SKM-1 (cell line): ENCODE measurements at regions not wholly inside any gene's neighbourhood (a gene's known extent, or its start where the extent isn't known, plus 50 kb on each side); places are given as distances from the start of the nearest gene placed in this dataset.
"Not testable (repeated sequence)": the region's sequence is repeated elsewhere in the genome, so short reads cannot be mapped to it uniquely, and the experiment has no call there.

Source experiments
- DNase-seq: peaks from one replicate; lab custom pipeline; 2025; ENCODE audit not compliant: unreplicated experiment; lab: John Stamatoyannopoulos, UW

DNA sequence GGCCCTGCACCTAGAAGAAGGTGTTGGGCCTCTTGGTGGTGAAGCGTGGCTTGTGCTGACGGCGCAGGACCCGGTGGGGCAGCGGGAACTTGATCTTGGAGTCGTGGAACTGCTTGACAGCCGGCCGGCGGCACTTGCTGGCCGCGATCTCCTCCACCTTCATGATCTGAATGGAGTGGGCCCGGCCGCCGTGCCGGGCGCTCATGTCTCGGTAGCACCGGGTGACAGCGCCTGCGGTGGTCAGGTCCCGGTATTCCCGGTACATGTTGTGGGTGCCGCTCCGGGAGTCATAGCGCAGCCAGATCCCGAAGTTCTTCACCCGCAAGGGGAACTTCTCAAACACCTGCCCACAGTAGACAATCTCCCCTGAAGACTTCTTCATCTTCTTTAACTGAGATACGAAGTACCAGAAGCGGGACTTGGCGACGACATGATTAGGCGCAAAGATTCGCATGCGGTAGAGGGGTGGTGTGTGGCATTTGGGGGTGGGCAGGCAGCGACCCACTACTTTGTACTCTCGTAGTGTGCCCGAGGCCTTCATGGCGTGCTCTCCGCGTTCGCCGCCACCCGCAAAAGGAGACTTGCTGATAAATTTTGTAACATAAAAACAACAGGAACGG is 92.1 kb upstream of the MSH6 start:
- DNase-seq, result not testable (repeated sequence)

DNA sequence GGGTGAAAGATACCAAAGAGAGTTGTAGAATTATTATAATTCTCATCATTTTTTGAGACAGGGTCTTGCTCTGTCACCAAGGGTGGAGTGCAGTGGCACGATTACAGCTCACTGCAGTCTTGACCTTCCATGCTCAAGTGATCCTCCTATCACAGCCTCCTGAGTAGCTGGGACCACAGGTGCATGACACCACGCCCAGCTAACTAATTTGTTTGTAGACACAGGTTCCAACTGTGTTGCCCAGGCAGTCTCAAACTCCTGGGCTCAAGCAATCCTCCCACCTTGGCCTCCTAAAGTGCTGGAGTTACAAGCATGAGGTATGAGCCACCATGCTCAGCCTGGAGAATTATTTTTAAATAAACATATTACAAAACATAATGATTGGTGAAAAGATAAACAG is 92.8 kb upstream of the MSH6 start:
- DNase-seq, result no peak

DNA sequence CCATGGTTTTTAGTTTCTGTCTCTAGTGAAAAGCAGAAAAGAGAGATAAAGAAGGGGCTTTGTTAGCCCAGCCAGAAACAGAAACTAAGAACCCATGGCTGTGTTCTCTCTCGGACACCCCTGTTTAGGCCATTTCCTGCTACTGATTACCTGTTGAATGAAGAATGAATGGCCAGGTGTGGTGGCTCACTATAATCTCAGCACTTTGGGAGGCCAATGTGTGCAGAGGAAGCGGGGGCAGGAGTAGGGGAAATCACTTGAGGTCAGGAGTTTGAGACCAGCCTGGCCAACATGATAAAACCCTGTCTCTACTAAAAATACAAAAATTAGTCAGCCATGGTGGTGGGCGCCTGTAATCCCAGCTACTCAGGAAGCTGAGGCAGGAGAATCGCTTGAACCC is 93.8 kb upstream of the MSH6 start:
- DNase-seq, result not testable (repeated sequence)

DNA sequence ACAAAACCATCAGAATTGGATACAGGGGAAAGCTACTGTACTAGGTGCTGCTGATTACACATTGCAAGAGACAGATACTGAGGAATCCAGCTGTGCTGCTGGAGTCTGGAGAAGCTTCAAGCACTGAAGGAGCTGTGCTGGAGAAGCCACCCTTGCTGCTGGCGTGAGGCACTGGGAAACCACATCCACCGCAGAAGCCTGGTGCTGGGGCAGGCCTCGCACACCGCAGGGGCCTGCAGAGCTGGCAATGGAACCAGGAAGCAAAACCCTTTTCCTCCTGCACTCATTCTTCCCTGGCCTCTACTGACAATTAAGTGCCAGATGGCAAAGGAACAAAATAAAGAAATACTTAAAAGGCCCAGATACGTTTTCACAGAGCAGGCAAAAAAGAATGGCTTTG is 94.4 kb upstream of the MSH6 start:
- no peak for DNase-seq

DNA sequence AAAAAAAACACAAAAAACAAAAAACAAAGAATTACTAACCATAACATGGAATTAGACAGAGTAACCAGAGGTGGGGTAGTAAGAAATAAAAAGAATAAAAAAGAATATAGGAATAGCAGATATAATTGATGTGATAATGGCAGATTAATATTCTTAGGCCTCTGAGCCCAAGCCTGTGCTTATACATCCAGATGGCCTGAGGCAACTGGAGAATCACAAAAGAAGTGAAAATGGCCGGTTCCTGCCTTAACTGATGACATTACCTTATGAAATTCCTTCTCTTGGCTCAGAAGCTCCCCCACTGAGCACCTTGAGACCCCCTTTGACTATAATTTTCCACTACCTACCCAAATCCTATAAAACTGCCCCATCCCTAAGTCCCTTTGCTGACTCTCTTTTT is 95.1 kb upstream of the MSH6 start:
- DNase-seq, result no peak

DNA sequence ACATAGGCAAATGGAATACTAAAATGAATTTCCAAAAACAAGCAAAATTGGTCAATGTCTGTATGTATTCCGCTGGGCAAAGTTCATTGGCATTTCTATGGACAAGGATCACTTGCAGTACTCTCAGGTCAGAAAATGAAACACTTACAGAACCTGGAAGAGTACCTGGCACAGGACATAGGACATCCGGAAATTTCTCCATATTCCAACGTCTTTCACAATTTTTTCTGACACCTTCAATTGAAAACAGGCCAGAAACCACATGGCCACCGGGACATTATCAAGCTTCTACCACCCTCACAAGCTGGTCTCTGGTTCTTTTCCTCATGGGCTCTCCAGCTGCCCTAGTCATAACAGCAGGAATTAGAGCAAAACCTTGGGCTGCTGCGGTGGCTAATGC is 96.9 kb upstream of the MSH6 start:
- DNase-seq, result no peak

DNA sequence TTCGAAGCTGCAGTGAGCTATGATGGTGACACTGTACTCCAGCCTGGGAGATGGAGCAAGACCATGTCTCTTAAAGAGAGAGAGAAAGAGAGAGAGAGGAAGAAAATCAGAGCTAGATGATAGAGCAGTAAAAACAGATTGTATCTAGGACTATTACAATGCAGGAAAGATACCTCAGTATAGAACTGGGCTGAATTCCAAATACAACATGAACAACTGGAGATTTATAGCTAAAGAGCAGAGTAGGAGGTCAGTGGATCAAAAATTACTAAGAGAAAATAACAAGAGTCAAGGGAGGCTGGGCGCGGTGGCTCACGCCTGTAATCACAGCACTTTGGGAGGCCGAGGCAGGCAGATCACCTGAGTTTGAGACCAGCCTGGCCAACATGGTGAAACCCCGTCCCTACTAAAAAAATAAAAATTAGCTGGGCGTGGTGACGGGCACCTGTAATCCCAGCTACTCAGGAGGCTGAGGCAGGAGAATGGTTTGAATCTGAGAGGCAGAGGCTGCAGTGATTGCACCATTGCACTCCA is 100.7 kb upstream of the MSH6 start:
- DNase-seq, result no peak

DNA sequence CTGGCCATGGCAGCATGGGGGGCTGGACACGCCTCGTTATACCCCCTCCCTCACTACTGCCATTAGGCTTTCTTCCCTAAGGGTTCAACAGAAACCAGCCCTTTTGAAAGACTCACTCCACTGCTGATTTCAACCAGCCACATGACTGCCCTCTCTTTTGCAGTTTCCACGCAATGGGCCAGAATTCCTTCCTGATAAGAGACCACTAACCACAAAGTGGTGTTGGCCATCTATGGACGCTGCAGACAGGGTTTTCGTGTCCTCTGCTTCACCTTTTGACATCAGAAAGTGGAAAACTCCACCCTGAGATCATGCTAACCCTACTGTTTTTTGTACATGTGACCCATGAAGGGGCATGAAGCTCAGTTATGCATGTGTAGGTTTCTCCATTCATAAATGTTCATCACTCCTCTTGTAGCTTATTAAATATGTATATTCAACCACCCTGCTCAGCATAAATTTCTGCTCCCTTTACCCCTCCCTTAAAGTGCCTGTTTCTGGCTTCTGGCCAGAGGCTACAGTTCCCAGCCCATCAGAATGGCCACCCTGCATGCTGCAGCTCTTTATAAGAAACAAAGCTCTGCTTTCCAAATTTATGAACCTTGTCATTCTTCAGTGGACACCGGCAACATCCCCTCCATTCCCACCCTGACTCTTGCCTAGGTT is 105.6 kb upstream of the KCNK12 start:
- no peak for DNase-seq

DNA sequence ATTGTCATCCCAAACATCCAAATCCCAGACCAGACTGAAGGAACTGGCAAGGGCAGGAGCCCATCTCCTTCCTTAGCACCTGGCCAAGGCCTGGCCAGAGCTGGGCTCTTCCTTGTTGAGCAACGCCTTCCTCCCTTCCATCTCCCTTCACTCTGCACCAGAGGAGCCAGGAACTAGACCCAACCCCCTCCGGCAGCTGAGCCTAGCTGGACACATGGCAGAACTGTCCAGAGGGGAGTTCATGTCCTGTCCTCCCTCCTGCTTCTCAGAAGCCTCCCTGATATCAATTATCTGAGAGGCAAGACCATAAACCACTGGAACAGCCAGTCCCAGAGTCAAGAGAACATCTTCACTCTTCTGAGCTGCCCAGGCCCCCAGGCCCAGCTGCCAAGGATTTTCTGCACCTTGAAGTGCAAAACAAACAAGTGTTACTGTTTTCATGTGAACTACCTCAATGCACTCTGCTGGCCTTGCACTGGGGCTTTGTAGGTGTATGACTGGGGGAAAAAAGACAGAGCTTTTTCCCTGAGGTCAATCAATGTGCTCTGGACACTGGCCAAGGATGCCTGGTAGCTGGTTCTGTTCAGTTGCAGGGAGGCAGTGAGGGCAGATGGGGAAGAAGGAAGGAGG is 104.5 kb upstream of the KCNK12 start:
- no peak for DNase-seq

DNA sequence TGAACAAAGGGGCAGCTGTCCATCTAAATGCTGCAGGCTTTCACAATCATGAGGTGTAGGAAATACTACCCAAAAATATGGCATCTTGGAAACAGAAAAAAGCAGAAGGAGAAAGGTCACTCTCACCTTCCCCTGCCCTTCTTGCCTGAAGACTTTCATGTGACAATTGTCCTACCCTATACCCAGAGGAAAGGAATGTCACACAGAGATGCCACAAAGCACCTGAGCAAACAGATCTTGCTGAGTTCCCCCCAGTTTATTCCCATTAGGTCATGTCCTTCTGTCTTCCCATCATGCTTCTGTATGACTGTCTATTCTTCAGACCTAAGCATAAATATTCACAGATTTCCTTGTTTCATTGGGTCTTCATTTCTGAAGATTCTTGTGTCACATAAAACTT is 95.5 kb upstream of the KCNK12 start:
- DNase-seq, result no peak

DNA sequence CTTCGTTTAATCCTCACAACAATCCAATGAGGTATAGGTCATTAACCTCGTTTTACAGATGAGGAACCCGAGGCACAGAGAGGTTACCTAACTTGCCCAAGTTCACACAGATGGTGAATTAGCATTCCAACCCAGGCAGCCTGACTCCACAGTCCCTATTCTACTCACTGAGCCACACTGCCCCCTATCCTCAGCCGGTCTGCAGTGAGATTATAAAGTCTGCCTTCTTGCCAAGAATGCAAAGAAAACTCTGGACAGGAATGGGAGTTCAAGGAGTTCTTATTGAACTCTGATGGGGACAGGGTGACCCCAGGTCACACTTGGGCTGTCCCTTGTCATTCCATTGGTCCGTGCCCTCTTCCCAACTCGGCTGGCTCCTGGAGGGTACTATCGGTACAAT is 94.0 kb upstream of the KCNK12 start:
- DNase-seq, result no peak

DNA sequence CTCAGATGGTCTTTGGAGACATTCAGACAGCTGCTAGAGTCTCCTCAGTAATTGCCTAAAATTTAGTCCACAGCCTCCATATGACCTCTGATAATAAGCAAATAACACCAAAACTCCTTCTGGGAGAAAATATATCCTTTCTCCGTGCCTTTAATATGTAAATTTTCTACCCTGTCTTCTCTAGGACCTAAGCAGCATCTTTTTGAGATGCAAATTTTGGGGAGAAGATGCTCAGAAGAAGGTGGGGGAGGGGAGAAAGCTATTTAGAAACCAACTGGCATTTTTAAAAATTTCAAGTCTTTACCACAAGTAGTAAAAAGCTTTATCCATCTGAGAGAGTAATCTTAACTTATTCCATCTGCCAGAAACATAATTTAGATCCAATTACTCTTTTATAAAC is 91.8 kb upstream of the KCNK12 start:
- DNase-seq, result no peak

DNA sequence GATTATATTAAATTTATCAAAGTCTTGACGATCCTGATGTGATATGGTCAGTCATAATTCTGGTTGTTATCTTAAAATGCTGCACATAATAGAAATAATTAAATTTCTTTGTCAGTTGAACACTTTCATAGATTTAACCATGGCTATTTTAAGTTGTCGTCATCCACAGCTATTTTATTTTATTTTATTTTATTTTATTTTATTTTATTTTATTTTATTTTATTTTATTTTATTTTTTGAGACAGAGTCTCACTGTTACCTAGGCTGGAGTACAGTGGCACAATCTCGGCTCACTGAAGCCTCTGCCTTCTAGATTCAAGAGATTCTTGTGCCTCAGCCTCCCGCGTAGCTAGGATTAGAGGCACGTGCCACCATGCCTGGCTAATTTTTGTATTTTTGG is 90.5 kb upstream of the KCNK12 start:
- no peak for DNase-seq

DNA sequence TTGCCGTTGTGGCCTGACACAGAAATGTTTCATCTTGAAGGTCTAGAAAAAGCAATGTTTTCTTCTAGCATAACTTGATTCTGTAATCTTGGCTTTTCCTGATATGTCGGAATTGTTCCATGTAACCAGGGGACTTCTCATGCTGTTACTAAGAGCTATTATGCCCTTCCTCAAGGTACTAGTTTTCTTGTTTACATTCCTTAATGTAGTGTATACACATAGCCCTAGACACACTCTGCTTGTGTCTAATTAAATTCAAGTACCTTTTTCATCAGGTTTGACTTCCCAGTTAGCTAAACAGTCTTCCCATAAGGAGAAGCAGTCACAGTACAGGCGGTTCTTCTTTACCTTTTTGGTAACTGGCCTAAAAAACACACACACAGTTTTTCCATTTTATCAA is 89.4 kb upstream of the KCNK12 start:
- DNase-seq, result no peak

DNA sequence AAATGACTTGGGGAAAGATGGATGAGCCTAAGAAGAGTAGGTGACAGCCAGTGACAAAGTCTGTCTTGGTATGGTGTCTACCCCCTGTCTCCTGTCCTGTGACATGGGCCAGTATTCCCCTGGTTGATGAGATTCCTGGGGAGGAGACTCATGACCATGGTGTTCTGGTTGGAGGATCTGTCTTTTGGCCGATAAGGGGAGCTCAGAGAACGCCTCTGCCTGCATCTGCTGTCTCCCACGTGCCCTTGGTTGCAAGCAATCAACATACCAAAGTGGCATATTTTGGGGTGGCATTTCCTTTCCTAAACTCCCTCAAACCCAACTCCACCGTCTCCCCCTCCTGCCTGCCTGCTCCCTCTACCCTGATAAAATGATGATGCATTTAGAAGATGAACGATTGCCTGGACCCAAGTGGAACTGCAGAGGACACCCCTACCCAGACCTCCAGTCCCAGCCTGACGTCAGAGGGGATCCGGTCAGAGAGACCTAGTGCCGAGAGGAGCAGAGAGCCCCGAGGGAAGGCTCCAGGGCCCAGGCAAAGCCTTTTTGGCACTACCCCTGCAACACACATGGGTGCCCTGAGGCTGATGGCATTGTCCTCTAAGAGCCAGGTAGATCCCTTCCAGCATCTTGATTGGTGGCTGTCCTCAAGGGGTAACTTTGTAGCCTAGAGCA is 88.0 kb upstream of the KCNK12 start:
- no peak for DNase-seq

DNA sequence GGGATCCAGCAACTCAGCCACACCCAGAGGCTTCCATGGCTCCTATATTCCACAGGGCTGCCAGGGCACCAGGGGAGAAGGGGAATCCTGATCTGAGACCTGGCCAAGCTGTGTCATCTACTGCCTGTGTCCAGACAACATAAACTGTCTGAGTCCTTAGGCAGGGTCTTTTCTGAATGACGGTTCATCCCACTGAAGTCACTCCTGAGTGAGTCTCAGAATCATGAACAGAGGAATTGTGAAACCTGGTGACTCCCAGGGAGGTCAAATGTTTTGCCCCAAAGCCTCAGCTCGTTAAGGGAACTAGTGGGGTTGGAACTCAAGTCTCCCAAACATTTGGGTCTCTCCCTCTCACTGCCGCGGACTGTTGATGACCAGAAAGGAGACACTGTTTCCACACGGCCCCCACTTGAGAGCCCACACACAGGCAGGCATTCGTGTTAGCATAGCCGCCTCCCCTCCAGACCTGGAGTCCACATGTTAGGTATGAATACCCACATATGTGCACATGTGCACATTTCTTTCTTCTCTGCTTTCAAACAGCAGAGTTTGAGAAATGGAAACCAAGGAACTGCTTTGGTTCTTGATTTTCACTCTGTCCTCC is 87.2 kb upstream of the KCNK12 start:
- no peak for DNase-seq

DNA sequence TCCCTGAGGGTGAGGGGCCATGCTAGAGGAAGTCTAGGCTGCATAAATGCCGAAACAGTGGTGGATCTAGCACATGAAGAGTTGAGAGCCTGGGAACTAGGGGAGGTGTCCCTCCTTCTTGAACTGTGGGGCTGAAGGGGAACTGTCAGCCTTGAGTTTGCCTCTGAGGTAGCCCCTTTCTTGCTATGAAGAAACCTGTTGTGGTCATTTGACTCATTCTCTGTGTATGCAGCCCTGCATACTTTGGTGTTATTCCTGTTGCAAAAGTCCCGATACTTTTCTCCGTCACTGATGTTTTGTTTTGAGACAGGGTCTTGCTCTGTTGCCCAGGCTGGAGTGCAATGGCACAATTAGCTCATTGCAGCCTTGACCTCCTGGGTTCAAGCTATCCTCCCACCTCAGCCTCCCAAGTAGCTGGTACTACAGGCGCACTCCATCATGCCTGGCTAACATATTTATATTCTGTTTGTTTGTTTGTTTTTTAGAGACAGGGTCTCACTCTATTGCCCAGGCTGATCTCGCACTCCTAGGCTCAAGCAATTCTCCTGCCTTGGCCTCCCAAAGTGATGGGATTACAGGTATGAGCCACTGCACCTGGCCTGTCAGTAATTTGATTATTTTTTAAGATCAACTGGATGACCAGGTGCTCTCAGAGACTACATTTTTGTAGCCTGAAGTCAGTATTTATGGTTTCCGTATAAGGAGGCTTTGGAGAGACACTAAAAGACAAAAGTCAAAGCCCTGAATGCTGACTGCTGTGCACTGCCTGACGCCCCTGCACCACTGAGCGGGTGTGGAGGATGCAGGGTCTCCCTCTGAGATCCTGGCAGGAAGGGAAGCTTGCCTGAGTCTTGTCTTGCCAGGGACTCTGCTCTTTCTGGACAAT is 86.2 kb upstream of the KCNK12 start:
- no peak for DNase-seq

DNA sequence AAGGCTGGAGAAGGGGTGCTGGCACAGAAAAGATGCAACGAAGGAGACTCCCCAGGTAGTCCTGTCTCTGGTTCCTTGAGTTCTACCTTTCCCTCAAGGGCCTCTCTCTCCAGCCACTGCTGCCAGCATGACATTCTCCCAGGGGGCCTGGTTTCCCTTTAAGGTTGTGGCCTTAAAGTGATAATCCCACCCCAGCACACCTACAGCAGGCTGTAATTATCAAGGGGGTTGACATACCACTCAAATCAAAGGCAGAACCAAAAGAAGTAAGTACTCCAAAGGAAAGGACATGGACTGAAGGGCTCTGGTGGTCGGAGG is 84.7 kb upstream of the KCNK12 start:
- DNase-seq, result no peak

DNA sequence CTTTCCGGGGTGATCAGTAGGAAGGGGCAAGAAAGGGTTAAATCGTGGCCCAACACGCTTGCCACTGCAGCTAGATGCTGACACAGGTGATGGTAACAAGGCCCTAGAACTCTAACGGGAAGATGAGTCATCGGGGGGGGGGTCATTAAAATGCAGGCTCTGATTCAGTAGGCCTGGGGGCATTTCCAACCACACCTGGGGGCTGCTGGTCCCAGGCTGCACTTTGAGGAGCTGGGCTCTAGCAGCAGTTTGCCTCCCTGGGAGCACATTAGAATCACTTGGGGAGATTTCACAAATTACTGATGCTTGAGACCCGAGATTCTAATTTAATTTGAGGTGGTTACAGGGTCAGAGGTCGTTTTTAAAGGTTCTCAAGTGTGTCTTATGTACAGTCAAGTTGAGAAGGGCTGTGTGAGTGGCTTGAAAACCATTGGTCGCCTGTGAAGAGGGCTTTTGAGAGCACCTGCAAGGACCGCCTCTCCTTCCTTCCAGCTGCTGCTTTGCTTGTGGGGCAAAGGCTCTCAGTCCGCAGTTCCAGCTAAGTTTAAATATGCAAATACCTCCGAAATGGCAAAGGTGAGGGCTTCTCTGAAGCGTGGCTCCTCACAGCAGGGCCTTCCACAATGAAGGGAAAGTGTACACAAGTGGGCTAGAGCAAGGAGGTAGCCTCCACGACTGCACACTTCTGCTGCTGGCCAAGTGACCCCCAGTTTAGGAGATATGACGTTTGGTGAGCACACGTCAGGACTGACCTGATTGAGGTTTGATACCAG is 84.2 kb upstream of the KCNK12 start:
- no peak for DNase-seq
